NCI-H446 (cell line): ENCODE measurements at regions not wholly inside any gene's neighbourhood (a gene's known extent, or its start where the extent isn't known, plus 50 kb on each side); places are given as distances from the start of the nearest gene placed in this dataset.
A peak's percentile ranks its signal among the peaks of the same experiment; 100 is the strongest.
"Not testable (repeated sequence)": the region's sequence is repeated elsewhere in the genome, so short reads cannot be mapped to it uniquely, and the experiment has no call there.

Experiments
- DNase-seq, 2 experiments: peaks; one replicate each; lab custom pipeline; 2025; lab: John Stamatoyannopoulos, UW

DNA sequence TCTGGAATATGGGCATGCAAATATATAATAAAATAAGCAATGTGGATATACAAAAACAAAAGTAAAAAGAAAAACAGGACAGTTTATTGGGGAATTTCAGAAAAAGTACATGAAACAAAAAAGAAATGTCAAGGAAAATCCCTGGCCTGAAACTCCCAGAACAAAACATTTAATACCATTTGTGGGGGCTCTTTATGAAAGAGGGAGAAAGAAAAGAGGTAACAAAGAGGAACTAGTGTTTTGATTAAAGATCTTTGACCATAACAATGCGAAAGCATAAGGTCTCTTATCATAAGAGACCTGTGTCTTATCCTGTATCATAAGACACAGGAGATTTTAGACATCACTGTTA lies 88.6 kb upstream of the ARID1B start:
- DNase-seq, result no peak

DNA sequence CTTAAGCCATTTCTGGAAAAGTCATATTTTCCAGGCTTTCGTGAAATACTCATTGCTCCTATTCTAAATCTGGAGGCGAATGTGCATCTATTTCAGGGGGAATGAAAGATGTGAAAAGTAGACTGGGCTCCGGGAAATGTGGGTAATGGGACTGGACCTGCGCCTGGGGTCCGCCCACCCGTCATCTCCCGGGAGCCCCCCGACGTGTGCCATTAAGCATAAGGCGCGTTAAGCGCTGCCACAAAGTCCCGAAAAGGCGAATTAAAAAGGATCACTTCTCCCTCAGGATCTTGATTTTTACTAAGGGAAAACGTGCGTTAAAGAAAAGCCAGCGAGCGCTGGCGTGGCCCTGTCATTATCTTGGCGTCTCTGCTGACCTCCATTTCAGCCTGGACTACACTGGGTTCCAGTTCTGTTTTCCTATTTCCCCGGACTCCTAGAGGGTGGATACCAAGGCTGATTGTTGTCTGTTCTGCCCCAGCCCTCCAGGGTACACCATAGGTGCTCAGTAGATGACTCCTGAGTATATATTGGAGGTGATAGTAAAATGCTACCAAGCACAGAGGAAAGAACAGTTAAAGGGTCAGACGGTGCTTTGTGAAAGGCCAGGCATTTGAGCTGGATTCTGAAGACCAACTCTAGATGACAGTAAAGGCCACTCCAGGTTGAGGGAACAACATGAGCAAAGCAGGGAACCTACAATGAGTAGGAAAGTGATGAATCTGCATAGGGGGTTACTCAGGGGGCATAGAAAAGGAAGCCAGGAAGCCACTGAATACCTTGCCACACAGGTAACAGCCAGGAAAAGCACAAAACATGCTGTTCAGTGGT lies 89.2 kb upstream of the ARID1B start:
- peak in 1 of 2 experiments; percentile 29 for DNase-seq

DNA sequence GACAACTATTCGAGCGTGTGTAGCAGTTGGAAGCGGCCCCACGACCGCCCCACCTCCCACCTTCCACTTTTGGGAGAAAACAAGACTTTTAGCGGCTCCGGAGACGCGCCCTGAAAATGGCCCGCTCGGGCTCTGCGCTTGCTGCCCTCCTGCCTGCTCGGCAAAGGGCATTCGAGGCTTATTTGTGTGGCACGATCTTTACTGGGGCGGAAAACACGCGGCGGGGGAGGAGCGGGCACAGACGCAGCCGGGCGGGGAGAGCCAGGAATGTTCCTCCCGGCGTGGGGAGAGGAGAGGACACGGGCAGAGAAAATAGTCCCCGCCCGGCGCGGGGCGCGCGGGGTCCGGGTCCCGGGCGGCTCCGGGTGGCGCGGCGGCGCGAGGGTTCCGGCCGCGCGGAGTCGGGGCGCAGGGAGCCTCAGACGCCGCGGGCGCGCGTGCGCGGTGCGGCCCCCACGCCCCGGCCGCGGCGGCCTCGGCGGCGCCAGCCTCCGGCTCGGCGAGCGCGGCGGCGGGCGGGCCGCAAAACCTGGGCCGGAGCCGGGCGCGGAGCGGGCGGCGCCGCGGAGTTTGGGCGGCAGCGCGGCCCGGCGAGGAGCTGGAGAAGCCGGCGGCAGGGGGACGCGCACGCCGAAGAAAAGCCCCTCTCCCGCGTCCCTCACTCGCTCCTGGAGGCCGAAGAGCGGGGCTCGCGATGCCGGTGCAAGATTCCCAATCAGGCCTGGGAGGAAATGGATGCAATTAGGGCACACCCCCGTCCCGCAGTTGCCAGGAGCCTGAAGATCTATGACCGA lies 90.0 kb upstream of the ARID1B start:
- peak; percentile 83 to 89 for DNase-seq

DNA sequence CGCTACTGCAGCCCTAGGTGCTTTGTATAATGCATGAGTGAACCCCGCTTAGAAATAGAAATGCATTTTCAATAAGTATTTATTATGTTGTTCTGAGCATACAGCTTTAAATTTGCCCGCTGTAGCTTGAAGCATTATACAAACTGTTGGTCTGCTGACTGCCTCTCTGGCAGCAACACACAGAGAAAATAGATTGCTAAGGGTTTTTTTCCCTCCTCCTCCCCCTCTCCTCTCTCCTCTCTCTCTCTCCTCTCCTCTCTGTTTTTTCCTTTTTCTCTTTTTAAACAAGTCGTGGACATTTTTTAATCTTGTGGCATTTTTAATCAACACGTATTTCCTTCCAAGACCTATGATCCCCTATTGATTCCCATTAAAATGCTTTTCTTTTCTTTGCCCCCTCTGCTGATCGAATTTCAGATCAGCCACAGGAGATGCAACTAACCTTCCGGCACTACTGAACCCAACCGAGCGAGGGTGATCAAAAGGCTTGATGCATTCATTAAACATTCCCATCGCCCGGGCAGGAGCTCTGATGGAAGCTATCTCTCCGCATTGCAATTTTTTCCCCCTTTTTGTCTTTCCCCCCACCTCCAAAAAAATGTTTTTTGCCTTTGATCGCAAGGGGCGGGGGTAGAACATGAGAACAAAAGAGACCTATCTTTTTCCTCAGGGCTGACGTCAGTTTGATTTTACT lies 90.7 kb upstream of the ARID1B start:
- DNase-seq, result peak in 1 of 2 experiments; percentile 79

DNA sequence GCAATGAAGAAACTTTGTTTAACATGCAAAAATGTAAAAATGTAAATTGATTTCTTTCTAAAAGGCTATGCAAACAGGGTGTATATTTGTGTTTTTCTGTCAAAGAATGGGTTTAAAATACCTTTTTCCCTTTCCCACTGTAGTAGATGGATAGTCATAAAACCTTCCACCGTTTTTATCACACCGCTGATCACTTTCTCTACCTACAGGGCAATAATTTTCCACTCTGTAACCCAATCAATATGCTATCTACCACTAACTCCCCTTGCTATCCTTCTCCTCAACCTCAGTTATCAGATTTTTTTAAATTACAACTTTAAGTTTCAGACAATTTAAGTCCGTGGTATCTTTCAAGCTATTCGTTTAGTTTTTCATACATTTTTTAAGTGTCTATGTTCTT lies 91.4 kb upstream of the ARID1B start:
- DNase-seq, result no peak

DNA sequence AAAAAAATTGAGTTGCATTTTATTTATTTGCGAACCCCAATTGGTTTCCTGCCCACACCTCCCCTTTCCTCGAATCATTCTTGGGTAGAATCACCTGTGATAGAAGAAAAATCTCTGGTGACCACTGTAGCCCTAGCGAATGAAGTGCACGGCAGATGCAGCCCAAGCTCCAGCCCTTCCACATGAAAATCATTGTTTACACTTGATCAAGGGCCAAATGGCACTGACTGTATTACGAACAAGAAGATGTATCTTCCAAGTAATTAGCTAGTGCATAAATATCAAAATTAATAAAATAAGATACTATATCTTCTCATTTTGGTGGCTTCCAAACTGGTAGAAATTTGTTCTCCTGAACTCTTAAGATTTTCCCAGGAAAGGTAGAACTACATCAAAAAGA lies 93.4 kb upstream of the ARID1B start:
- no peak for DNase-seq

DNA sequence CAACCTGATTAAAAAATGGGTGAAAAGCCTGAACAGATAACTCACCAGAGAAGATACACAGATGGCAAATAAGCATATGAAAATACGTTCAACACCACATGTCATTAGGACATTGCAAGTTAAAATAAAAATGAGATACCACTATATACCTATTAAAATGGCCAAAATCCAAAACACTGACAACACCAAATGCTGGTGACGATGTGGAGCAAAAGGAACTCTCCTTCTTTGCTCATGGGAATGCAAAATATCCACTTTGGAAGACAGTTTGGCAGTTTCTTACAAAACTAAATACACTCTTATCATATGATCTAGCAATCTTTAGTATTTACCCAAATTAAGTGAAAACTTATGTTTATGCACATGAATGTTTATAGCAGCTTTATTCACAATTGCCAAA lies 100.5 kb upstream of the ARID1B start:
- DNase-seq, result no peak

DNA sequence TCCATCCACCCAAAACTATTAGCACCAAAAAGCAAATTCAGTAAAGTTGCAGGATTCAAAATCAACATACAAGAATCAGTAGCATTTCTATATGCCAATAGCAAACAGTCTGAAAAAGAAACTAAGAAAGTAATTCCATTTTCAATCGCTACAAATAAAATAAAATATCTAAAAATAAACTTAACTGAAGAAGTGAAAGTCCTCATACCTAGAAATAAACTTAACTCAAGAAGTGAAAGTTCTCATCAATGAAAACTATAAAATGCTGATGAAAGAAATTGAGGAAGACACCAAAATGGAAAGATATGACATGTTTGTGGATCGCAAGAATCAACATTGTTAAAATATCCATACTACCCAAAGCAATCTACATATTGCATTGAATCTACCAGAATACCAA lies 103.0 kb upstream of the ARID1B start:
- no peak for DNase-seq

DNA sequence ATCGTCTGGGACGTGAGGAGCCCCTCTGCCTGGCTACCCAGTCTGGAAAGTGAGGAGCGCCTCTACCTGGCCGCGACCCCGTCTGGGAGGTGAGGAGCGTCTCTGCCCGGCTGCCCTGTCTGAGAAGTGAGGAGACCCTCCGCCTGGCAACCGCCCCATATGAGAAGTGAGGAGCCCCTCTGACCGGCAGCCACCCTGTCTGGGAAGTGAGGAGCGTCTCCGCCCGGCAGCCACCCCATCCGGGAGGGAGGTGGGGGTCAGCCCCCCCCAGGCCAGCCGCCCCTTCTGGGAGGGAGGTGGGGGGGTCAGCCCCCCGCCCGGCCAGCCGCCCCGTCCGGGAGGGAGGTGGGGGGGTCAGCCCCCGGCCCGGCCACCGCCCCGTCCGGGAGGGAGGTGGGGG lies 107.1 kb upstream of the ARID1B start:
- DNase-seq, result not testable (repeated sequence)

DNA sequence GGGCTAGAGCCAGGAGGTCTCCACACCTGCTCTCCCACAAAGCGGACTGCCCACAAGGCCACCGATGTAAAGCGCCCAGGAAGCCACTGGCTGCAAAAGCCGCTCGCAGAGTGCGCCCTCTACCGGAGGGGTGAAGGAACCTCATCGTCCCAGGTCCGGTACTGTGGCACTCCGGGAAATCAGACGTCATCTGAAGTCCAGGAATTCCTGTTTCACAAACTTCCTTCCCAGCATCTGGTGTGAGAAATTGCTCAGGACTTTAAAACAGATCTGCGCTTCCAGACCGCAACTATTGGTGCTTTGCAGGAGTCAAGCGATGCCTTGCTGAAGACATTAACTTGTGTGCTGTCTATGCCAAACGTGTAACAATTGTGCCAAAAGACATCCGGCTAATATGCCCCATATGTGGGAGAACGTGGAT lies 115.1 kb upstream of the ARID1B start:
- peak; percentile 2 to 76 for DNase-seq

DNA sequence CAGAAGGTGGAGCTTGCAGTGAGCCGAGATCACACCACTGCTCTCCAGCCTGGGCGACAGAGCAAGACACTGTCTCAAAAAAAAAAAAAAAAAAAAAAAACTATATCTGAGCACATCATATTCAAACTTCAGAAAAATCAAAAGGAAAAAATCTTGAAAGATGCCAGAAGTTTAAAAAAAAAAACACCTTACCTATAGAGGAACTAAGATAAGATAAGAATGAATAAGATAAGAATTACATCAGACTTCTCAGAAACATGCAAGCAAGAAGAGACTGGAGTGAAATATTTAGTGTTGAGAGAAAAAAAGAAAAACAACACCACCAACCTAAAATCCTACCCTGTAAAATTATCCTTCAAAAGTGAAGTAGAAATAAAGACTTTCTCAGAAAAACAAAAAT lies 116.8 kb upstream of the ARID1B start:
- DNase-seq, result no peak

DNA sequence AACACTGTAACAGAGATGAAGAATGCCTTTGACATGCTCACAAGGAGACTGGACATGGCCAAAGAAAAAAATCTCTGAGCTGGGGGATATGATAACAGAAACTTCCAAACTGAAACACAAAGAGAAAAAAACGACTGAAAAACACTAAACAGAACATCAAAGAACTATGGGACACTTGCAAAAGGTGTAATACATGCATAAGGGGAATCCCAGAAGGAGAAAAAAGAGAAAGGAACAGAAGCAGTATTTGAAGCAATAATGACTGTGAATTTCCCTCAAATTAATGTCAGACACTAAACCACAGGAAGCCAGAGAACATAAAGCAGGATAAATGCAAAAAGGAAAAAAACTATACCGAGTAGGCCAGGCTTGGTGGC lies 117.4 kb upstream of the ARID1B start:
- DNase-seq, result no peak

DNA sequence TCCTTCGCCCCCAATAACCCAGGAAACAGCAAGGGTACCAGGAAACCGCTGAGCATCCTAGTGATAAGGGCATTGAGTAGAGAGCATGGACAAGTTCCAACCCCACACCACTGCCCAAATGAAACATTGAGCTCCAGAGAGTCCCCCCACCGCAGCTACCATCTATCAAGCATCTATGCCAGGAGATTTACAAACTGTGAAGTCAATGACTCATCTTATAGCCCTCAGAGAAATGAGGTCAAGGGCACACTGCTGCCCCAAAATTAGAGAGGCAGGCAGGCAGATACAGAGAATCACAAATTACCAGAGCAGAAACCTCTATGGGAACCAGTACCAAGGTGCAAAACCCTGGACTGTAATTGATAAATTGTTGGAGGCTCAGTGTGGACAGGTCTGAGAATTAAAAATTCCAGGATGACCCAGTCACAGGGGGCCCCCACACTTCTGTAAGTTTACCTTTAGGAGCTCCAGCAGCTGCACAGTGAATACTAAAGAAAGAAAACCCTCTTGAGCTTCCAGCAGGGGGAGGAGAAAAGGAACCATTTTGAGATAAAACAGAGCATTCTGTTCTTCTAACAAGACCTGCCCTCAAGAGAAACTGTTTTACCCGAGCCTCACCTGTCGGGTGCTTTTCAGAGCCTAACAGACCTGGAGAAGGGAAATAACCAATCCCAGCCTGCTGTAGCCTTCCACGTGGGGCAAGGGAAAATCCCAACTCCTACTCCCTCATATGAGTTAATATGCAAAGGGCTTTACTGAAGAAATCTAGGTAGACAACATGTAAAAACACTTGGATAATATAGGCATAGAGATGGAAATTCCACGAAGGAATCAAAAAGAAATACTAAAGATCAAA lies 118.0 kb upstream of the ARID1B start:
- DNase-seq, result no peak

DNA sequence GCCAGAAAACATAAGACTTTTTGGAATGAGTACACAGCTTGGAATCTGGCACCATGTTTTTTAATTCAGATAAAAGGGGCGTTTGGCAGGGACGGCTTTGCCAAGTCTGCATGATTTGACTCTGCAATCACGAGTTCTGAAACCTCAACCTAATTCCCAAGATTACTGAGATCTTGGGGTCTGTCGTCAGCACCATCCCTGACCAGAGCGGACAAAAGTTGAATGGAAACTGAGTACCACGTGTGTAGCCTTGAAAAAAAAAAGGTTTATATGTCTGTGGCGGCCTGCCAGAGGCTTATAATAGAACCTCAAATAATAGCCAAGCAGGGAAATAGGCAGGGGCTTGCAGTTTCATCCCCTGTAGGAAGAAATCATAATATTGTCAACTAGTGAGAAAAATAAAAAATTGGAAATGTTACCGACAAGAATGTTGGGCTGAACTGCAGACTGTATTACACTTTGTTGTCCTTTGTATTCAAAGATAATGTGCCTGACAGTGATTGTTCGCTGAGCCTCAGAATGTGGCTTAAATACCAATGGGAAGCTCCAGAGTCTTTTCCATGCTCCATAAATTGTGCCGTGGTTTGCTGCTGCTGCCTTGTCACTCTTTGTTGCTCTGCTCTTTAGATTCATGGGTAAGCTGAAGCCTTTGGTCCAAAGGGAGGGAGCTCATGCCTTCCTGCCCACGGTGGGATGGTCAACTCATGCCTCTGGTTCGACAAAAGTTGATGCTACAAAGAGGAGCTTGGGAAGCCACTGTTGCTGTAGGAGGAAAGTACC lies 118.8 kb upstream of the ARID1B start:
- peak in 1 of 2 experiments; percentile 7 for DNase-seq

DNA sequence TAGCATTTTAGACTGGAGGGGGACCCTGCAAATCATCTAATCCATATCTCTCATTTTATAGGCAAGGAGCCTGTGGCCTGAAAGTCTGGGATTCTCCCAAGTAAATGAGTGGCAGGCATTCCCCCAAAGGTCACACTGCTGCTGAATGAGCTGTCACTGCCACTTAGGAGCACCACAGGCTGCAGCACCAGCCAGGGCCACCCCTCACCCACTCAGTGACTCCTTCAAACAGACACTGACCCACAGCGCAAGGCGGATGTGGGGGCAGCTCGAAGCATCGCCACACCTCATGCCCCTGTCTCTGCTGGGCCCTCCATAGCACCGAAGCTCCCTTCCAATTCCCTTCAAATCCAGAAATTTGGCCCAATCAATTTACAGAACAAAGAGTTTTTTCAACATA lies 119.9 kb upstream of the ARID1B start:
- no peak for DNase-seq

DNA sequence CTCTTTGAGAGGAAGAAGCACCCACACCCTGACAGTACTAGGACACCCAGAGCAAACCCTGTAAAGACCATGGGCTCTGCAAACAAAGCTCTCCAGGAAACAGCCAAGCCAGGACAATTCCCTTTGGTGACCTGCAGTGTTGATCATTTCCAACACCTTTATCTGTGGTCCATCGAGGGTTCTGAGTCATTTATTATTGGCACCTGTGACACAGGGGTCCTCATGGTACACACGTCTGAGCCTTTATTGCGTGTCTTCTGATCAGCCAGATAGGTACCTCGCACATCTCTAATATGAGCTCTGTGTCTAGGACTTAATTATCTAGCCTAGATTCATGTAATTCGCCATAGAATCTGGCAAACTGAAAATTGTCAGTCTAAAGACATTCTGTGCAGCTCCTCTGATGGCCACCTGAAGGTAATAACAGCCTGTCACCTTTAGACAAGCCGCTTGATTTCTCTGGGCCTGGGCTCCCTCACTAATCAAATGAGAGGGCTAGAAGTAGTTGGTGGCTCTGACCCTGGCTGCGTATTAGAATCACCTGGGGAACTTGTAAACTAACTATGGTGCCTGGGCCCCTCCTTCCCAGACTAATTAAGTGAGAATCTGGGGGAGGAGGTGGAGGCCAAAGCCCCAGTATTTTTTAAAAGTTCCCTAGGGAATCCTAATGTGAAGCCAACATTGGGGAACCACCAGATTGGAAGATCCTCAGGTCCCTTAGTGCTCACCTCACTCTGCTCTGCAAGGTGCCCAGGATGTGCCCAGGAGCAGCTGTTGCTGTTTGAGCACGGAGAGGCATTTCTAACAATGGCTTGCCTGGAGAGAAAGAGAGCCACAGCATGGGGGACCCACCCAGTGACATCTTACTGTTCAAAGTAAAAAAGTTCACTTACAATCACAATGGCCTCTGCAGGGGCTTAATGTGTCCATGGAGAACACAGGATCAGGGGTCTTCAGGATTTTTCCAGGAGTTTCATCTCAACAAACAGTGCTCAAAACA lies 122.0 kb upstream of the ARID1B start:
- no peak for DNase-seq

DNA sequence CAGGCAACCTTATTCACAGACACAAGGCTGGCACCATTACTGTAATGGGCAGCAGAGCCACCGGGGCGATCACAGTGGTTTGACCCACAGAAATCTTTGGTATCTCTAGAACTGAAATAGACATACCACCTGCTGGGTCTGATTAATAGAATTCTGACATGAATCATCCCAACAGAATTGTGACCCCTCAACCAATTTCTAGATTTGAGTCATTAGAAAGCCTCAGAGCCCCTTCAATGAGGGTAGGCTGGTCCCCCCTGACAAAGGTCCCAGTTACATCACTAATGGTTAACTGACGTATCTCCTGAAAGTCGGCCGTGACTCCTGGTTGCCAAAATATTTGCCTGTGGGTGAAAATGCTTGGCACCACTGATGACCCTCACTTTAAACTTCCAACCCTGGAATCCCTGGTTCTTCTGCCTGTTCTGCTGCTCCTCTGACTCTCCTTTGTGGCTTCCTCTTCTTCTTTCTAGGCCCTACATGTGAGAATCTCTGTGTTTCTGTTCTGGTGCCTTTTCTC lies 124.9 kb upstream of the ARID1B start:
- DNase-seq, result no peak

DNA sequence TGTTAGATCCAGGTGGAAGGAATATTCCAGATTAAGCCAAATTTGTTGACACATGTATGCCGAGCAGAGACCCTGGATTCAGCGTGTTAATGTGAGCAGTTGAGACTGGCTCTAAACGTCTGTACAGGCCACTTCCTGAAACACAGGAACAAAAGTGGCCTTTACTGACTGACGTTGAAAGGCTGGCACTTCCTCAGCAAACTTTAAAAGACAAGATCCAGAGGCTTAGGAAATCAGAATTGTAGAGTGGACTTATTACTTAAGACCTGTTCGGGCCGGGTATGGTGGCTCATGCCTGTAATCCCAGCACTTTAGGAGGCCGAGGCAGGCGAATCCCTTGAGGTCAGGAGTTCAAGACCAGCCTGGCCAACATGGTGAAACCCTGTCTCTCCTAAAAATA lies 125.7 kb upstream of the ARID1B start:
- no peak for DNase-seq

DNA sequence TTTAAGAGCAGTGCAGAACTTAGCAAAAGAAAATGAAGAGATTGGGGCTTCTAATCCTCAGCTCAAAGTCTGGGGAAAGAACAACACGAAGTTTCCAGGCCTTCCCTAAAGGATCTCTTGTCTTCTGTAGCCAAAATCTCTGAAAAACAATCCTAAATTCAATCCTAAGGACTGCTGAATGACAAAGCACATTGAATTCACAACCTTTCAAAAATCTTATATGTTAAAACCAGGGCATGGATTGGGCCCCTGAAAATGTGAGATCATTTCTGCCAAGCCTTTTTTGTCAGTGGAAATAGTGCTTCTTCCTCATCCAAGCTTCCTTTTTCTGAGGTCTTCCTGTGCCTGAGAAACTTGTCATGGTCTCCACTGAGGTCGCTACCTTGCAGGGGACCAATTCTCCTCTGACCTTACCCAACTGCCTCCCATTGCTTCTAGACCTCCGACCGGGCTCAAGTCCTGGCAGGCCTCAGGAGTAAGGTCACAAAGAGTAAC lies 126.2 kb upstream of the ARID1B start:
- no peak for DNase-seq
